ENCODE measurements at regions not wholly inside any gene's neighbourhood (a gene's known extent, or its start where the extent isn't known, plus 50 kb on each side); places are given as distances from the start of the nearest gene placed in this dataset.
"Not testable (repeated sequence)": the region's sequence is repeated elsewhere in the genome, so short reads cannot be mapped to it uniquely, and the experiment has no call there.

DNA sequence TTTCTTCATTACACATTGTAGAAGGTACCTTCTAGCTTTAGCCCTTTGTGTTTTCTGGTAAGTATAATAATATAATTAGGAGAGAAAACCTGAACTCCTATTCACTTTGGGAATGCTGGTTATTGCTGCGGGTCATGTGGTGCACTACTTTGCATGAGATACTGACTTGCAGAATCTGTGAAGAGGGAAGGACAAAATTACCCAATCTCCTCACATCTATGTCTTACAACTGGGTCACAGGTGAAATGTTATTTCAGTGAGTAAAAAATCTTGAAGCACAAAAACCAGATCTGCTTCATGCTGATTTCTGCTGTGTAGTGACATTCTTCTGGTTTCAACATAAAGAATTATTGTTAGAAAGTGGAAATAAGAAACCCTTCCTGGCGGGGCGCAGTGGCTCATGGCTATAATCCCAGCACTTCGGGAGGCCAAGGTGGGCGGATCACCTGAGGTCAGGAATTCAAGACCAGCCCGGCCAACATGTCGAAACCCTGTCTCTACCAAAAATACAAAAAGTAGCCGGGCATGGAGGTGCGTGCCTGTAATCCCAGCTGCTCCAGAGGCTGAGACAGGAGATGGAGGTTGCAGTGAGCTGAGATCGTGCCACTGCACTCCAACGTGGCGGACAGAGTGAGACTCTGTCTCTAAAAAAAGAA, 211.0 kb upstream of the REG3G start:
- Histone ChIP-seq H3K27me3 (ENCODE audit: insufficient read depth, poor library complexity, severe bottlenecking) (no peaks in the 10 kb centered on the region), H3K9me3 (ENCODE audit: severe bottlenecking) (no peaks in the 10 kb centered on the region), H3K4me3 (ENCODE audit: severe bottlenecking) (no peak overlapping the region), H3K36me3 (ENCODE audit: low read depth) (no peaks in the 10 kb centered on the region), H3K4me1 (ENCODE audit: insufficient read depth, poor library complexity, severe bottlenecking) (no peaks in the 10 kb centered on the region), H3K27ac (ENCODE audit: poor library complexity, severe bottlenecking) (no peak overlapping the region)
- TF ChIP-seq, protein P1, sequence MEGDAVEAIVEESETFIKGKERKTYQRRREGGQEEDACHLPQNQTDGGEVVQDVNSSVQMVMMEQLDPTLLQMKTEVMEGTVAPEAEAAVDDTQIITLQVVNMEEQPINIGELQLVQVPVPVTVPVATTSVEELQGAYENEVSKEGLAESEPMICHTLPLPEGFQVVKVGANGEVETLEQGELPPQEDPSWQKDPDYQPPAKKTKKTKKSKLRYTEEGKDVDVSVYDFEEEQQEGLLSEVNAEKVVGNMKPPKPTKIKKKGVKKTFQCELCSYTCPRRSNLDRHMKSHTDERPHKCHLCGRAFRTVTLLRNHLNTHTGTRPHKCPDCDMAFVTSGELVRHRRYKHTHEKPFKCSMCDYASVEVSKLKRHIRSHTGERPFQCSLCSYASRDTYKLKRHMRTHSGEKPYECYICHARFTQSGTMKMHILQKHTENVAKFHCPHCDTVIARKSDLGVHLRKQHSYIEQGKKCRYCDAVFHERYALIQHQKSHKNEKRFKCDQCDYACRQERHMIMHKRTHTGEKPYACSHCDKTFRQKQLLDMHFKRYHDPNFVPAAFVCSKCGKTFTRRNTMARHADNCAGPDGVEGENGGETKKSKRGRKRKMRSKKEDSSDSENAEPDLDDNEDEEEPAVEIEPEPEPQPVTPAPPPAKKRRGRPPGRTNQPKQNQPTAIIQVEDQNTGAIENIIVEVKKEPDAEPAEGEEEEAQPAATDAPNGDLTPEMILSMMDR (IDR thresholded peaks at IDR 0.05; ENCODE audit: poor library complexity, severe bottlenecking) = no peak
- DNase-seq (ENCODE audit: low spot score) (no peak), ATAC-seq (ENCODE audit: low read depth) (no peak)

DNA sequence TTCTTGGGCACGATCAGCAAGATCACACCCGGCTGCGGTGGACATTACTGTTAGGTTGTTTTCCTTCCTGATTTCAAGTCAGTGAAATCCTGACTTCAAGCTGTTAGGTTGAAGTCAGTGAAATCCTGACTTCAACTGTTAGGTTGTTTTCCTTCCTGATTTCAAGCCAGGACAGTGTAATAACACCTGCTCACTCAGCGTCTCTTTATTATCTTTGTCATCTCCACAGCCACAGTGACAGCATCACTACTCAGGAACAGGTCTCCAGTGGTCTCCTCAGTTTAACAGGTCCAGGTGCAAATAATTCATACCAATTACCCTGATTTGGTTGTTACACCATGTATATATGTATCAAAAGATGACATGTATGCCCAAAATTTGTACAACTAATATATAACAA, 208.1 kb upstream of the REG3G start:
- TF ChIP-seq, protein P1 (IDR thresholded peaks at IDR 0.05; ENCODE audit: poor library complexity, severe bottlenecking) = no peak
- ATAC-seq (ENCODE audit: low read depth) (no peak), DNase-seq (ENCODE audit: low spot score) (no peak)
- Histone ChIP-seq H3K4me1 (ENCODE audit: insufficient read depth, poor library complexity, severe bottlenecking) (no peaks in the 10 kb centered on the region), H3K27me3 (ENCODE audit: insufficient read depth, poor library complexity, severe bottlenecking) (no peaks in the 10 kb centered on the region), H3K4me3 (ENCODE audit: severe bottlenecking) (no peak overlapping the region), H3K9me3 (ENCODE audit: severe bottlenecking) (no peaks in the 10 kb centered on the region), H3K36me3 (ENCODE audit: low read depth) (no peaks in the 10 kb centered on the region), H3K27ac (ENCODE audit: poor library complexity, severe bottlenecking) (no peak overlapping the region)

DNA sequence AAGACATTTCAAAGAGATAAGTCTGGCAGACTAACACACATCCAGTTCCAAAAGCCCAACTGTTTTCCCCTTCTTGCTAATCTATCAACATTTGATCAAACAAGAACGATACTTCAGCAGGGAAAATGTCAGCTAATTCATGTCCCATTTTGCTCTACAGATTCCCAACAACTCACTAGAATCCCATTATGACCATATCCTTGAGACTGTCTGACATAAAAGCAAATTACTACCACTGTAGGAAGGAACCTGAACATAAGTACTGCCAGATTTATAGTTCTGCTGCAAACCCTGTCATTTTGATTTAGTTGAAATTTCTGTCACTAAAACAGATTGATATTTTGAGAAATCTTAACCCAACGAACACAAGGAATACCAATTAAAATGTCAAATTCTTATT, 193.0 kb upstream of the REG3G start:
- Histone ChIP-seq H3K27ac (ENCODE audit: poor library complexity, severe bottlenecking) (no peak overlapping the region), H3K4me1 (ENCODE audit: insufficient read depth, poor library complexity, severe bottlenecking) (no peaks in the 10 kb centered on the region), H3K36me3 (ENCODE audit: low read depth) (no peaks in the 10 kb centered on the region), H3K4me3 (ENCODE audit: severe bottlenecking) (no peak overlapping the region), H3K9me3 (ENCODE audit: severe bottlenecking) (no peaks in the 10 kb centered on the region), H3K27me3 (ENCODE audit: insufficient read depth, poor library complexity, severe bottlenecking) (peaks cover 11% of the 10 kb centered on the region)
- ATAC-seq (ENCODE audit: low read depth) (no peak), DNase-seq (ENCODE audit: low spot score) (no peak)
- TF ChIP-seq, protein P1 (IDR thresholded peaks at IDR 0.05; ENCODE audit: poor library complexity, severe bottlenecking) = no peak

DNA sequence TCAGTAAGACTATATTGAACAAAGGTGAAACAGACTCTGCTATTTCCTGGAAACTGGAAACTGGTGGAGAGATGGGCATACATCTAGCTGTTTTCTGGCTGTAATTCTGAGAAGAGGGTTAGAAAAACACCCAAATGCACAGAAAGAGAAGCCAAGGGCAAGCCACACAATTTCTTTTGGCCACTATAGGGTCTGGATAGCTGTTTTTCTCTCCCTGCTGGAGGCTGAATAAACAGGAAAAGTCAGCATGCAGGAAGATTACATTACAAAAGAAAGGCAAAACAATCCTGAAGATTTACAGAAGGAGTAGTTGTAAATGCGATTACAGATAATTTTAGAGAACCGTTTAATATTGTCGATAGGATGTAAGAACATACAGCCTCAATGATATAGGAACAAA, 186.2 kb upstream of the REG3G start:
- no peaks in the 10 kb centered on the region for H3K4me1 ChIP-seq (ENCODE audit: insufficient read depth, poor library complexity, severe bottlenecking)
- TF ChIP-seq, protein P1 (IDR thresholded peaks at IDR 0.05; ENCODE audit: poor library complexity, severe bottlenecking) = no peak
- no peak for DNase-seq (ENCODE audit: low spot score)
- H3K9me3 ChIP-seq (ENCODE audit: severe bottlenecking) = no peaks in the 10 kb centered on the region
- no peaks in the 10 kb centered on the region for H3K27me3 ChIP-seq (ENCODE audit: insufficient read depth, poor library complexity, severe bottlenecking)
- ATAC-seq (ENCODE audit: low read depth) = no peak
- no peak overlapping the region for H3K4me3 ChIP-seq (ENCODE audit: severe bottlenecking)
- H3K36me3 ChIP-seq (ENCODE audit: low read depth) = no peaks in the 10 kb centered on the region
- H3K27ac ChIP-seq (ENCODE audit: poor library complexity, severe bottlenecking) = no peak overlapping the region

DNA sequence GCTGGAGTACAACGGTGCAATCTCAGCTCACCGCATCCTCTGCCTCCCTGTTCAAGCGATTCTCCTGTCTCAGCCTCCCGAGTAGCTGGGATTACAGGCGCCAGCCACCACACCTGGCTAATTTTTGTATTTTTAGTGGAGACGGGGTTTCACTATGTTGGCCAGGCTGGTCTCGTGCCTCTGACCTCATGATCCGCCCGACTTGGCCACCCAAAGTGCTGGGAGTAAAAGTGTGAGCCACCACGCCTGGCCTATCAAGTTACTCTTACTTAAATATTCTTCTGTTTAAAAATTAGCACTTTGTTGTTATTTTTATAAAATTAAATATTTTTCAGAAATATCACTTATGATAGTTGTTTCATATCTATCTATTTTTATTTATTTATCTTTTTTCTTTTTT, 185.2 kb upstream of the REG3G start:
- not testable (repeated sequence) for ATAC-seq (ENCODE audit: low read depth); H3K36me3 ChIP-seq (ENCODE audit: low read depth); H3K27me3 ChIP-seq (ENCODE audit: insufficient read depth, poor library complexity, severe bottlenecking); H3K9me3 ChIP-seq (ENCODE audit: severe bottlenecking); H3K4me3 ChIP-seq (ENCODE audit: severe bottlenecking); DNase-seq (ENCODE audit: low spot score); H3K4me1 ChIP-seq (ENCODE audit: insufficient read depth, poor library complexity, severe bottlenecking); H3K27ac ChIP-seq (ENCODE audit: poor library complexity, severe bottlenecking)
